GM12878 (cell line): ENCODE measurements at regions not wholly inside any gene's neighbourhood (a gene's known extent, or its start where the extent isn't known, plus 50 kb on each side); places are given as distances from the start of the nearest gene placed in this dataset.

Experiments used
- ATAC-seq: fragments of 200-7000 bp; cut with Tn5 transposase; 3 replicates; pipeline ENCODE4 v1.9.1; 2020; ENCODE audit warnings: mild to moderate bottlenecking, moderate library complexity
- BruUV-seq: library from RNA; stranded (reverse); fragments of 400-500 nt; replicated peaks from 2 replicates; lab custom pipeline; 2021; lab: Mats Ljungman, UMichigan
- CTCF ChIA-PET: fragments of 300-600 bp; sonication (Branson Sonifier 250); formaldehyde crosslinking; extraction: SDS; loops from one replicate; lab custom pipeline; 2021; ENCODE audit warnings: inconsistent platforms; lab: Yijun Ruan, JAX
- POLR2A ChIA-PET: fragments of 350-600 bp; formaldehyde crosslinking; extraction: SDS; loops from one replicate; lab custom pipeline; 2021; ENCODE audit warnings: inconsistent platforms; lab: Charles Lee
- RAD21 ChIA-PET: fragments of 300-600 bp; sonication (Branson Sonifier 250); formaldehyde crosslinking; loops from one replicate; lab custom pipeline; 2023; ENCODE audit warnings: antibody characterized with exemption; ENCODE audit not compliant: unreplicated experiment; lab: Charles Lee
- SMC1A ChIA-PET: fragments of 300-600 bp; sonication (Branson Sonifier 250); formaldehyde crosslinking; loops from one replicate; lab custom pipeline; 2023; ENCODE audit not compliant: unreplicated experiment, uncharacterized antibody; lab: Charles Lee
- DNase-seq: peaks from one replicate; pipeline ENCODE4 v3.0.0-alpha.2; 2011; ENCODE audit warnings: low read depth, low spot score
- FAIRE-seq: peaks from 3 replicates; lab custom pipeline; 2011; peaks lifted over from hg19 to GRCh38; lab: Jason Lieb, UNC
- H2AFZ ChIP-seq: 2 replicates; pipeline ENCODE4 v1.6.0; 2011; ENCODE audit warnings: low read depth, low read length, control low read depth; ENCODE audit not compliant: control insufficient read depth
- H3K27ac ChIP-seq: 2 replicates; pipeline ENCODE4 v1.5.1; 2011; ENCODE audit warnings: control low read depth; ENCODE audit not compliant: control insufficient read depth, insufficient read depth
- H3K27me3 ChIP-seq, 2 experiments: replicated peaks in 1 of 2; 2 replicates each; pipeline versions ENCODE4 v1.6.0 to v1.6.1; 2011; ENCODE audit warnings: low read length in 1 of 2; ENCODE audit not compliant: control insufficient read depth in 2 of 2, insufficient read depth in 2 of 2
- H3K36me3 ChIP-seq, 2 experiments: 2 replicates each; pipeline ENCODE4 v1.5.1; 2011; ENCODE audit warnings: low read length in 1 of 2; ENCODE audit not compliant: control insufficient read depth in 2 of 2, insufficient read depth in 2 of 2
- H3K4me1 ChIP-seq: 2 replicates; pipeline ENCODE4 v1.6.1; 2011; ENCODE audit warnings: mild to moderate bottlenecking, low read length, moderate library complexity, mixed read lengths; ENCODE audit not compliant: control insufficient read depth, insufficient read depth
- H3K4me2 ChIP-seq: 2 replicates; pipeline ENCODE4 v1.6.0; 2011; ENCODE audit warnings: control low read depth; ENCODE audit not compliant: control insufficient read depth, insufficient read depth
- H3K4me3 ChIP-seq: fragments of 200-600 bp; sonication (generic); 2 replicates; pipeline ENCODE4 v1.5.1; 2016
- H3K79me2 ChIP-seq: 2 replicates; pipeline ENCODE4 v1.6.0; 2011; ENCODE audit warnings: low read length; ENCODE audit not compliant: control insufficient read depth, insufficient read depth
- H3K9ac ChIP-seq: 2 replicates; pipeline ENCODE4 v1.8.0; 2011; ENCODE audit warnings: low read length, control low read depth, mixed read lengths; ENCODE audit not compliant: control insufficient read depth, insufficient read depth
- H3K9me3 ChIP-seq: replicated peaks from 3 replicates; pipeline ENCODE4 v1.5.1; 2011; ENCODE audit warnings: mild to moderate bottlenecking, low read length; ENCODE audit not compliant: control insufficient read depth, insufficient read depth
- H4K20me1 ChIP-seq: 2 replicates; pipeline ENCODE4 v1.6.0; 2011; ENCODE audit not compliant: control insufficient read depth, insufficient read depth
- CBFB ChIP-seq: IDR thresholded peaks from 2 replicates; pipeline ENCODE4 v1.6.1; 2016; ENCODE audit warnings: antibody characterized with exemption, low read depth
- CBX5 ChIP-seq: sonication (generic); IDR thresholded peaks from 2 replicates; pipeline ENCODE4 v1.6.1; 2016; ENCODE audit warnings: low read depth, moderate library complexity, mild to moderate bottlenecking, inconsistent platforms
- CHD4 ChIP-seq: fragments of 200-600 bp; sonication (generic); IDR thresholded peaks from 2 replicates; pipeline ENCODE4 v1.6.1; 2016; ENCODE audit warnings: mild to moderate bottlenecking
- HDAC6 ChIP-seq: fragments of 200-600 bp; sonication (generic); IDR thresholded peaks from one replicate; pipeline ENCODE4 v1.8.0; 2017; ENCODE audit warnings: antibody characterized with exemption; ENCODE audit not compliant: unreplicated experiment
- IKZF1 ChIP-seq: fragments of 450-650 bp; conservative IDR thresholded peaks from 2 replicates; pipeline ENCODE4 v1.6.1; 2017; ENCODE audit warnings: antibody characterized with exemption, mild to moderate bottlenecking
- NR2C2 ChIP-seq: IDR thresholded peaks from 2 replicates; pipeline ENCODE4 v1.6.1; 2011; ENCODE audit warnings: borderline replicate concordance, low read depth; ENCODE audit not compliant: control insufficient read depth, insufficient read length
- NR2F1 ChIP-seq: fragments of 450-650 bp; conservative IDR thresholded peaks from 2 replicates; pipeline ENCODE4 v1.6.1; 2017; ENCODE audit warnings: mild to moderate bottlenecking
- POLR2A ChIP-seq: IDR thresholded peaks from 2 replicates; pipeline ENCODE4 v1.6.1; 2011; ENCODE audit warnings: low read depth, mild to moderate bottlenecking, low read length
- RAD51 ChIP-seq: fragments of 450-650 bp; IDR thresholded peaks from 2 replicates; pipeline ENCODE4 v1.6.1; 2016; ENCODE audit warnings: moderate library complexity, mild to moderate bottlenecking, inconsistent platforms
- RB1 ChIP-seq: fragments of 450-650 bp; formaldehyde crosslinking; IDR thresholded peaks from 2 replicates; pipeline ENCODE4 v1.6.1; 2017; ENCODE audit warnings: mild to moderate bottlenecking, borderline replicate concordance
- SIX5 ChIP-seq: IDR thresholded peaks from 2 replicates; pipeline ENCODE4 v1.6.1; 2011; ENCODE audit warnings: mild to moderate bottlenecking, low read depth, low read length, moderate library complexity; ENCODE audit not compliant: severe bottlenecking
- SUPT20H ChIP-seq: IDR thresholded peaks from 2 replicates; pipeline ENCODE4 v1.6.1; 2011; ENCODE audit warnings: low read depth, mild to moderate bottlenecking, low read length, moderate library complexity, borderline replicate concordance; ENCODE audit not compliant: control insufficient read depth
- ZNF217 ChIP-seq: fragments of 450-650 bp; IDR thresholded peaks from 2 replicates; pipeline ENCODE4 v1.6.1; 2017; ENCODE audit warnings: antibody characterized with exemption, mild to moderate bottlenecking
- ZSCAN29 ChIP-seq: fragments of 450-650 bp; IDR thresholded peaks from 2 replicates; pipeline ENCODE4 v1.6.1; 2017; ENCODE audit warnings: mild to moderate bottlenecking, moderate library complexity
- WGBS: methylation state at CpG from one replicate; pipeline ENCODE4 v1.1.6; 2016; ENCODE audit warnings: low lambda C conversion rate; ENCODE audit not compliant: insufficient replicate concordance, insufficient coverage; ENCODE audit errors: missing lambda C conversion rate; 5-methylcytosine and 5-hydroxymethylcytosine counted together
- in situ Hi-C: fragments of 300-500 bp; cut with MboI; formaldehyde crosslinking; loops from 9 replicates; pipeline ENCODE4 v1.14.3; 2018; ENCODE audit warnings: mixed read lengths
- intact Hi-C: fragments of 100-400 bp; cut with micrococcal nuclease; formaldehyde crosslinking; loops from one replicate; pipeline ENCODE4 v1.14.2; 2022; ENCODE audit not compliant: unreplicated experiment
- TF ChIP-seq, protein P1 (sequence below): IDR thresholded peaks from 2 replicates; pipeline ENCODE4 v1.6.1; 2011; ENCODE audit warnings: low read depth, mild to moderate bottlenecking, low read length, moderate library complexity, borderline replicate concordance; ENCODE audit errors: extremely low read depth
- TF ChIP-seq, protein P2 (sequence below): IDR thresholded peaks from 2 replicates; pipeline ENCODE4 v1.6.1; 2012; ENCODE audit warnings: low read length, inconsistent platforms

DNA sequence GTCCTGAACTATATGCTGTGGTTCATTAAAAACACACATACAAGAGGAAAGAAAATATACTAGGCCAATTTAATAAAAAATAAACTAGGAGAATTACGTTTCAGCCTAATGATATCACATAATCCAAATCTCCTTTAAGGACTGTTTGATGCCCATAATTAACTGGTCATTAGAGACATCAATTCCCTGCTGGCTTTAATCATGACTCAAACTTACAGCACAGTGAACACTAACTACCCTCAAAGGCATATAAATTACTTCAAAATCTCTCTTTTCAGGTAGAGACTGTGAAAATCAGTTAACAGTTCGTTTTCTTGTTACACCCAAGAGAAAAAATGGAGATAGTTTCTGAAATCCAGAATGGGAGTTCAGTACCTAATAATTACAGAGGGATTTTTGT lies 567.4 kb downstream of the CBLN2 start:
- H3K27me3 ChIP-seq, result no peaks in the 10 kb centered on the region
- 0% methylated on average over 2 of the region's 2 CpGs for WGBS
- ChIA-PET CTCF (no interaction called here), POLR2A (no interaction called here), SMC1A (no interaction called here), RAD21 (no interaction called here)
- TF ChIP-seq CBFB, result no peak
- TF ChIP-seq, protein P1, sequence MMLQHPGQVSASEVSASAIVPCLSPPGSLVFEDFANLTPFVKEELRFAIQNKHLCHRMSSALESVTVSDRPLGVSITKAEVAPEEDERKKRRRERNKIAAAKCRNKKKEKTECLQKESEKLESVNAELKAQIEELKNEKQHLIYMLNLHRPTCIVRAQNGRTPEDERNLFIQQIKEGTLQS, result no peak
- TF ChIP-seq IKZF1, result no peak
- TF ChIP-seq HDAC6, result no peak
- no peak for TF ChIP-seq CHD4
- TF ChIP-seq, protein P2, sequence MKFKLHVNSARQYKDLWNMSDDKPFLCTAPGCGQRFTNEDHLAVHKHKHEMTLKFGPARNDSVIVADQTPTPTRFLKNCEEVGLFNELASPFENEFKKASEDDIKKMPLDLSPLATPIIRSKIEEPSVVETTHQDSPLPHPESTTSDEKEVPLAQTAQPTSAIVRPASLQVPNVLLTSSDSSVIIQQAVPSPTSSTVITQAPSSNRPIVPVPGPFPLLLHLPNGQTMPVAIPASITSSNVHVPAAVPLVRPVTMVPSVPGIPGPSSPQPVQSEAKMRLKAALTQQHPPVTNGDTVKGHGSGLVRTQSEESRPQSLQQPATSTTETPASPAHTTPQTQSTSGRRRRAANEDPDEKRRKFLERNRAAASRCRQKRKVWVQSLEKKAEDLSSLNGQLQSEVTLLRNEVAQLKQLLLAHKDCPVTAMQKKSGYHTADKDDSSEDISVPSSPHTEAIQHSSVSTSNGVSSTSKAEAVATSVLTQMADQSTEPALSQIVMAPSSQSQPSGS, result no peak
- no peak for TF ChIP-seq RB1
- no peak for TF ChIP-seq ZNF217
- no peak for TF ChIP-seq RAD51
- no peak for TF ChIP-seq CBX5
- TF ChIP-seq SIX5, result no peak
- no peak for TF ChIP-seq ZSCAN29
- TF ChIP-seq SUPT20H, result no peak
- no peak for TF ChIP-seq NR2C2
- no peak for TF ChIP-seq POLR2A
- no peak for TF ChIP-seq NR2F1
- ATAC-seq, result no peak
- no peaks in the 10 kb centered on the region for H3K36me3 ChIP-seq
- no TSS peak for BruUV-seq
- no peaks in the 10 kb centered on the region for H4K20me1 ChIP-seq
- H3K9me3 ChIP-seq, result no peaks in the 10 kb centered on the region
- H3K79me2 ChIP-seq, result no peaks in the 10 kb centered on the region
- in situ Hi-C loops, result no loop called here
- no peak overlapping the region for H2AFZ ChIP-seq
- no peak for FAIRE-seq
- intact Hi-C loops, result no loop called here
- no peak overlapping the region for H3K27ac ChIP-seq
- no peak overlapping the region for H3K4me3 ChIP-seq
- H3K9ac ChIP-seq, result no peak overlapping the region
- H3K4me2 ChIP-seq, result no peak overlapping the region
- no peak for DNase-seq
- no peaks in the 10 kb centered on the region for H3K4me1 ChIP-seq
